Hepatocyte (in vitro differentiated cells): ENCODE measurements at regions not wholly inside any gene's neighbourhood (a gene's known extent, or its start where the extent isn't known, plus 50 kb on each side); places are given as distances from the start of the nearest gene placed in this dataset.

Experiments used
- DNase-seq: peaks from one replicate; pipeline ENCODE4 v3.0.0-alpha.2; 2016; ENCODE audit warnings: low spot score
- H2AFZ ChIP-seq: fragments of 200-600 bp; sonication (generic); 2 replicates; pipeline ENCODE4 v1.6.0; 2016; ENCODE audit warnings: antibody characterized with exemption, mild to moderate bottlenecking
- H3K27ac ChIP-seq: fragments of 200-600 bp; sonication (generic); 2 replicates; pipeline ENCODE4 v1.5.1; 2016; ENCODE audit warnings: mild to moderate bottlenecking
- H3K27me3 ChIP-seq: fragments of 200-600 bp; sonication (generic); 2 replicates; pipeline ENCODE4 v1.6.1; 2016
- H3K36me3 ChIP-seq: fragments of 200-600 bp; sonication (generic); replicated peaks from 2 replicates; pipeline ENCODE4 v1.5.1; 2016; ENCODE audit warnings: low read depth; ENCODE audit not compliant: insufficient read depth
- H3K4me1 ChIP-seq: fragments of 200-600 bp; sonication (generic); 2 replicates; pipeline ENCODE4 v1.5.1; 2016; ENCODE audit warnings: mild to moderate bottlenecking, moderate library complexity; ENCODE audit not compliant: insufficient read depth
- H3K4me2 ChIP-seq: fragments of 200-600 bp; sonication (generic); 2 replicates; pipeline ENCODE4 v1.6.0; 2016
- H3K4me3 ChIP-seq: fragments of 200-600 bp; sonication (generic); 2 replicates; pipeline ENCODE4 v1.5.1; 2016; ENCODE audit warnings: mild to moderate bottlenecking
- H3K79me2 ChIP-seq: fragments of 200-600 bp; sonication (generic); 2 replicates; pipeline ENCODE4 v1.6.0; 2017; ENCODE audit warnings: mild to moderate bottlenecking
- H3K9me2 ChIP-seq: fragments of 200-600 bp; sonication (generic); replicated peaks from 2 replicates; pipeline ENCODE4 v1.6.0; 2017; ENCODE audit warnings: mild to moderate bottlenecking; ENCODE audit not compliant: insufficient read depth
- H3K9me3 ChIP-seq: fragments of 200-600 bp; sonication (generic); 2 replicates; pipeline ENCODE4 v1.5.1; 2016; ENCODE audit warnings: low read depth, mild to moderate bottlenecking
- H4K20me1 ChIP-seq: fragments of 200-600 bp; sonication (generic); 2 replicates; pipeline ENCODE4 v1.6.0; 2016; ENCODE audit warnings: mild to moderate bottlenecking; ENCODE audit not compliant: insufficient read depth, poor library complexity, severe bottlenecking
- CTCF ChIP-seq: fragments of 200-600 bp; sonication (generic); IDR thresholded peaks from 2 replicates; pipeline ENCODE4 v1.5.1; 2016; ENCODE audit warnings: antibody characterized with exemption, mild to moderate bottlenecking; ENCODE audit not compliant: poor library complexity
- EZH2 ChIP-seq: fragments of 200-600 bp; sonication (generic); IDR thresholded peaks from 2 replicates; pipeline ENCODE4 v1.6.1; 2016; ENCODE audit warnings: antibody characterized with exemption, mild to moderate bottlenecking, borderline replicate concordance
- EZH2phosphoT487 ChIP-seq: fragments of 200-600 bp; sonication (generic); IDR thresholded peaks from one replicate; pipeline ENCODE4 v1.6.1; 2018; ENCODE audit warnings: antibody characterized with exemption, mild to moderate bottlenecking, low read depth, moderate library complexity; ENCODE audit not compliant: unreplicated experiment, severe bottlenecking
- WGBS: methylation state at CpG from one replicate; pipeline ENCODE4 v1.1.6; 2016; ENCODE audit warnings: low lambda C conversion rate; ENCODE audit errors: missing lambda C conversion rate; 5-methylcytosine and 5-hydroxymethylcytosine counted together

- H3K27ac ChIP-seq: no peak overlapping the region
- H3K9me3 ChIP-seq: no peaks in the 10 kb centered on the region
- no peak overlapping the region for H3K4me2 ChIP-seq
- H3K79me2 ChIP-seq: no peaks in the 10 kb centered on the region
- no peaks in the 10 kb centered on the region for H4K20me1 ChIP-seq
- DNase-seq: no peak
- H3K36me3 ChIP-seq: no peaks in the 10 kb centered on the region
- no peak overlapping the region for H2AFZ ChIP-seq
- no peaks in the 10 kb centered on the region for H3K27me3 ChIP-seq
- TF ChIP-seq EZH2phosphoT487 (no peak), CTCF (no peak), EZH2 (no peak)
- no peaks in the 10 kb centered on the region for H3K4me1 ChIP-seq
- no peaks in the 10 kb centered on the region for H3K9me2 ChIP-seq
- WGBS: 97% methylated on average over 3 of the region's 3 CpGs
- no peak overlapping the region for H3K4me3 ChIP-seq
These were observed 183.1 kb upstream of the DPP10 start for GRCh38 chr2:114259389-114259788.

- H2AFZ ChIP-seq: no peak overlapping the region
- H3K4me3 ChIP-seq: no peak overlapping the region
- no peak overlapping the region for H3K4me2 ChIP-seq
- H3K36me3 ChIP-seq: no peaks in the 10 kb centered on the region
- H4K20me1 ChIP-seq: no peaks in the 10 kb centered on the region
- H3K9me2 ChIP-seq: no peaks in the 10 kb centered on the region
- H3K27me3 ChIP-seq: peaks cover 2% of the 10 kb centered on the region
- TF ChIP-seq CTCF: no peak
- TF ChIP-seq EZH2phosphoT487: no peak
- TF ChIP-seq EZH2: no peak
- H3K4me1 ChIP-seq: no peaks in the 10 kb centered on the region
- H3K27ac ChIP-seq: no peak overlapping the region
- H3K79me2 ChIP-seq: no peaks in the 10 kb centered on the region
- H3K9me3 ChIP-seq: no peaks in the 10 kb centered on the region
- no peak for DNase-seq
These were observed 181.1 kb upstream of the DPP10 start for GRCh38 chr2:114261366-114261765.

GRCh38 chr2:114265261-114265660 is 177.2 kb upstream of the DPP10 start:
- 81% methylated on average over 4 of the region's 4 CpGs for WGBS
- Histone ChIP-seq H2AFZ (no peak overlapping the region), H3K9me3 (no peaks in the 10 kb centered on the region), H3K27me3 (peaks cover 2% of the 10 kb centered on the region), H3K27ac (no peak overlapping the region), H3K4me3 (no peak overlapping the region), H3K4me2 (no peak overlapping the region), H3K4me1 (no peaks in the 10 kb centered on the region), H3K79me2 (no peaks in the 10 kb centered on the region), H4K20me1 (no peaks in the 10 kb centered on the region), H3K36me3 (no peaks in the 10 kb centered on the region), H3K9me2 (no peaks in the 10 kb centered on the region)
- TF ChIP-seq EZH2: no peak
- TF ChIP-seq EZH2phosphoT487: no peak
- TF ChIP-seq CTCF: no peak
- no peak for DNase-seq

DNA sequence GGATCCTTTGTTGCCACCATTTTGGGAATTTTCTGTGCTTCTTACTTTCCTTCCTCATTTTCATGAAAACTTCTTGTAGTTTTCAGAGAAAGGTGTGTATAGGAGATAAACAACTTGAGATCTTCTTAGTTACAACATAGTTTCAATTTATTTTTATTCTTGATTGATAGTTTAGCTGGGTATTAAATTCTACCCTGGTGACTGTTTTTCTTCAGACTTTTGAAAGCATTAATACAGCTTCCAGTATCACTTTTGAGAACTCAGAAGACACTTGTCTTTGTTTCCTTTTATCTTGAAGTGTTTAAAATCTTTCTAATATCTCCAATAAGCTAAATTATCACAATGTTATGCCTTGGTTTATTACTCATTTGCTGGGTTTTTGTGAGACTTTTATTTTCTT is 167.5 kb upstream of the DPP10 start:
- H3K27ac ChIP-seq: no peak overlapping the region
- TF ChIP-seq EZH2phosphoT487: no peak
- TF ChIP-seq EZH2: no peak
- no peak for TF ChIP-seq CTCF
- no peak for DNase-seq
- no peaks in the 10 kb centered on the region for H3K79me2 ChIP-seq
- H3K4me1 ChIP-seq: no peaks in the 10 kb centered on the region
- no peaks in the 10 kb centered on the region for H4K20me1 ChIP-seq
- no peaks in the 10 kb centered on the region for H3K27me3 ChIP-seq
- H3K36me3 ChIP-seq: no peaks in the 10 kb centered on the region
- H3K9me3 ChIP-seq: no peaks in the 10 kb centered on the region
- H3K4me3 ChIP-seq: no peak overlapping the region
- H3K9me2 ChIP-seq: no peaks in the 10 kb centered on the region
- no peak overlapping the region for H2AFZ ChIP-seq
- H3K4me2 ChIP-seq: no peak overlapping the region
